Thoracic aorta (tissue), 2 donors: ENCODE measurements at regions not wholly inside any gene's neighbourhood (a gene's known extent, or its start where the extent isn't known, plus 50 kb on each side); places are given as distances from the start of the nearest gene placed in this dataset.
"Not testable (repeated sequence)": the region's sequence is repeated elsewhere in the genome, so short reads cannot be mapped to it uniquely, and the experiment has no call there.

Experiments
- ATAC-seq: fragments of 150-250 bp; one replicate; pipeline ENCODE4 v1.8.0; 2017; ENCODE audit warnings: low read depth; ENCODE audit not compliant: insufficient number of reproducible peaks, low FRiP score
- DNase-seq: peaks from one replicate; pipeline ENCODE4 v3.0.0-alpha.2; 2020; ENCODE audit warnings: low spot score
- H3K27ac ChIP-seq, 2 donors: fragments of 200-600 bp; sonication (generic); 1 replicate in 1 of 2; 2 replicates in 1 of 2; pipeline ENCODE4 v1.5.1; 2016; ENCODE audit warnings: mild to moderate bottlenecking in 2 of 2, moderate library complexity in 2 of 2
- H3K27me3 ChIP-seq: fragments of 200-600 bp; sonication (generic); replicated peaks from 2 replicates; pipeline ENCODE4 v1.6.0; 2016; ENCODE audit warnings: mild to moderate bottlenecking; ENCODE audit not compliant: insufficient read depth
- H3K36me3 ChIP-seq: fragments of 200-600 bp; sonication (generic); one replicate; pipeline ENCODE4 v1.5.1; 2016
- H3K4me1 ChIP-seq, 2 donors: fragments of 200-600 bp; sonication (generic); 1 replicate in 1 of 2; 2 replicates in 1 of 2; pipeline versions ENCODE4 v1.5.1 to v1.6.0; 2016; ENCODE audit warnings: low read depth in 2 of 2, mild to moderate bottlenecking in 1 of 2; ENCODE audit not compliant: control insufficient read depth in 1 of 2
- H3K4me3 ChIP-seq: fragments of 200-600 bp; sonication (generic); 2 replicates; pipeline ENCODE4 v1.5.1; 2016; ENCODE audit warnings: mild to moderate bottlenecking
- H3K9me3 ChIP-seq: fragments of 200-600 bp; sonication (generic); 2 replicates; pipeline ENCODE4 v1.5.1; 2016
- CTCF ChIP-seq: fragments of 200-600 bp; sonication (generic); IDR thresholded peaks from one replicate; pipeline ENCODE4 v1.5.1; 2019; ENCODE audit warnings: antibody characterized with exemption

GRCh38 chrX:139423186-139423585, 107.4 kb upstream of the F9 start:
- no peak for ATAC-seq
- Histone ChIP-seq H3K36me3 (no peaks in the 10 kb centered on the region), H3K27ac (no peak overlapping the region), H3K9me3 (no peaks in the 10 kb centered on the region), H3K27me3 (no peaks in the 10 kb centered on the region), H3K4me3 (no peak overlapping the region), H3K4me1 (no peaks in the 10 kb centered on the region)
- TF ChIP-seq CTCF = no peak
- DNase-seq = no peak

- DNase-seq, H3K9me3 ChIP-seq, H3K27ac ChIP-seq, H3K36me3 ChIP-seq, H3K4me3 ChIP-seq, H3K4me1 ChIP-seq, ATAC-seq, H3K27me3 ChIP-seq: not testable (repeated sequence)
Observed at GRCh38 chrX:139398258-139398657, 132.3 kb upstream of the F9 start.

- Histone ChIP-seq H3K36me3 (no peaks in the 10 kb centered on the region), H3K4me1 (no peaks in the 10 kb centered on the region), H3K27ac (no peak overlapping the region), H3K27me3 (no peaks in the 10 kb centered on the region), H3K9me3 (no peaks in the 10 kb centered on the region), H3K4me3 (no peak overlapping the region)
- no peak for DNase-seq
- no peak for TF ChIP-seq CTCF
- ATAC-seq = no peak
Observed at GRCh38 chrX:139388254-139388653, 142.3 kb upstream of the F9 start.

GRCh38 chrX:139382529-139382928, 148.0 kb upstream of the F9 start:
- ATAC-seq (no peak), DNase-seq (no peak)
- H3K36me3 ChIP-seq = no peaks in the 10 kb centered on the region
- no peaks in the 10 kb centered on the region for H3K9me3 ChIP-seq
- no peak for TF ChIP-seq CTCF
- H3K27me3 ChIP-seq = no peaks in the 10 kb centered on the region
- no peak overlapping the region for H3K4me3 ChIP-seq
- H3K4me1 ChIP-seq = no peaks in the 10 kb centered on the region
- H3K27ac ChIP-seq = no peak overlapping the region

GRCh38 chrX:139376547-139376946, 154.0 kb upstream of the F9 start:
- ATAC-seq, H3K4me3 ChIP-seq: not testable (repeated sequence)

GRCh38 chrX:139360356-139360755, 170.2 kb upstream of the F9 start:
- ATAC-seq = no peak
- Histone ChIP-seq H3K4me3 (no peak overlapping the region), H3K9me3 (no peaks in the 10 kb centered on the region), H3K27me3 (no peaks in the 10 kb centered on the region), H3K27ac (no peak overlapping the region), H3K4me1 (no peaks in the 10 kb centered on the region), H3K36me3 (no peaks in the 10 kb centered on the region)
- DNase-seq = no peak
- no peak for TF ChIP-seq CTCF

More at GRCh38 chrX:139376547-139376946, 154.0 kb upstream of the F9 start:
- not testable (repeated sequence) for H3K9me3 ChIP-seq, H3K36me3 ChIP-seq, DNase-seq, H3K4me1 ChIP-seq, H3K27me3 ChIP-seq, H3K27ac ChIP-seq

GRCh38 chrX:139342594-139342991, 187.9 kb upstream of the F9 start:
- not testable (repeated sequence) for DNase-seq, H3K9me3 ChIP-seq, H3K4me3 ChIP-seq, H3K4me1 ChIP-seq, H3K27ac ChIP-seq, ATAC-seq, H3K27me3 ChIP-seq, H3K36me3 ChIP-seq

- not testable (repeated sequence) for H3K4me1 ChIP-seq, ATAC-seq, H3K27me3 ChIP-seq, DNase-seq, H3K27ac ChIP-seq, H3K4me3 ChIP-seq, H3K36me3 ChIP-seq, H3K9me3 ChIP-seq
Observed at GRCh38 chrX:139341855-139342593, 188.5 kb upstream of the F9 start.
